Thoracic aorta (tissue), 2 donors: ENCODE measurements at regions not wholly inside any gene's neighbourhood (a gene's known extent, or its start where the extent isn't known, plus 50 kb on each side); places are given as distances from the start of the nearest gene placed in this dataset.

Experiments
- ATAC-seq: fragments of 150-250 bp; one replicate; pipeline ENCODE4 v1.8.0; 2017; ENCODE audit warnings: low read depth; ENCODE audit not compliant: insufficient number of reproducible peaks, low FRiP score
- DNase-seq: peaks from one replicate; pipeline ENCODE4 v3.0.0-alpha.2; 2020; ENCODE audit warnings: low spot score
- H3K27ac ChIP-seq, 2 donors: fragments of 200-600 bp; sonication (generic); 1 replicate in 1 of 2; 2 replicates in 1 of 2; pipeline ENCODE4 v1.5.1; 2016; ENCODE audit warnings: mild to moderate bottlenecking in 2 of 2, moderate library complexity in 2 of 2
- H3K27me3 ChIP-seq: fragments of 200-600 bp; sonication (generic); replicated peaks from 2 replicates; pipeline ENCODE4 v1.6.0; 2016; ENCODE audit warnings: mild to moderate bottlenecking; ENCODE audit not compliant: insufficient read depth
- H3K36me3 ChIP-seq: fragments of 200-600 bp; sonication (generic); one replicate; pipeline ENCODE4 v1.5.1; 2016
- H3K4me1 ChIP-seq, 2 donors: fragments of 200-600 bp; sonication (generic); 1 replicate in 1 of 2; 2 replicates in 1 of 2; pipeline versions ENCODE4 v1.5.1 to v1.6.0; 2016; ENCODE audit warnings: low read depth in 2 of 2, mild to moderate bottlenecking in 1 of 2; ENCODE audit not compliant: control insufficient read depth in 1 of 2
- H3K4me3 ChIP-seq: fragments of 200-600 bp; sonication (generic); 2 replicates; pipeline ENCODE4 v1.5.1; 2016; ENCODE audit warnings: mild to moderate bottlenecking
- H3K9me3 ChIP-seq: fragments of 200-600 bp; sonication (generic); 2 replicates; pipeline ENCODE4 v1.5.1; 2016
- TF ChIP-seq, protein P1 (sequence below): fragments of 200-600 bp; sonication (generic); IDR thresholded peaks from one replicate; pipeline ENCODE4 v1.5.1; 2019; ENCODE audit warnings: antibody characterized with exemption

DNA sequence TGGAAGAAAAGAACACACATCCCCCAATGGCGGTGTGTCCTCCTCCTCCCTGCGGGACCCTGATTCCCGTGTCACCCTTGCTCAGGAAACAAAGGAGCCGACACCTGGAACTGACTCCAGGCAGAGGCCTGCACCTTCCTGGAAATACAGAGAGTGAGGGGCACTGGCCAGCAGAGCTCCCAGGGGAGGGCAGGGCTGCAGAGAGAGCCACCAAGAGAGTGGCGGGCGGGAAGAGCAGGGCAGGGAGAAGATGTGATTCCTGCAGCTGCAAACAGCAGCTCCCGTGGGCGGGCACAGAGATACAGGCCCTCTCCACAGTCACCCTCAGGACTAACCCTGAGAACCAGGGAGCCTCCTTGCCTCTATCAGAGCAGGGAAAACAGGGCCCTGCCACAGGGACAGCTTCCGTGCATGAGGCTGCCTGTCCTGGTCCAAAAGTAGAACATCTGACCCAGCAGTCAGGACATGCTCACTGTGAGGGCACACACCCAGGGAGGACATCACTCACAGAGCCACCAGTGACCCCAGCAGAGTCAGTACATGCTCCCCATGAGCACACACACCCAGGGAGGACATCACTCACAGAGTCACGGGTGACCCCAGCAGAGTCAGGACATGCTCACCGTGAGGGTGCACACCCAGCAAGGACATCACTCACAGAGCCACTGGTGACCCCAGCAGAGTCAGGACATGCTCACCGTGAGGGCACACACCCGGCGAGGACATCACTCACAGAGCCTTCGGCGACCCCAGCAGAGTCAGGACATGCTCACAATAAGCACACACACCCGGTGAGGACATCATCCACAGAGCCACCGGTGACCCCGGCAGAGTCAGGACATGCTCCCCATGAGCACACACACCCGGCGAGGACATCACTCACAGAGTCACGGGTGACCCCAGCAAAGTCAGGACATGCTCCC lies 193.1 kb downstream of the DLL1 start:
- ATAC-seq = no peak
- H3K9me3 ChIP-seq = no peaks in the 10 kb centered on the region
- TF ChIP-seq, protein P1, sequence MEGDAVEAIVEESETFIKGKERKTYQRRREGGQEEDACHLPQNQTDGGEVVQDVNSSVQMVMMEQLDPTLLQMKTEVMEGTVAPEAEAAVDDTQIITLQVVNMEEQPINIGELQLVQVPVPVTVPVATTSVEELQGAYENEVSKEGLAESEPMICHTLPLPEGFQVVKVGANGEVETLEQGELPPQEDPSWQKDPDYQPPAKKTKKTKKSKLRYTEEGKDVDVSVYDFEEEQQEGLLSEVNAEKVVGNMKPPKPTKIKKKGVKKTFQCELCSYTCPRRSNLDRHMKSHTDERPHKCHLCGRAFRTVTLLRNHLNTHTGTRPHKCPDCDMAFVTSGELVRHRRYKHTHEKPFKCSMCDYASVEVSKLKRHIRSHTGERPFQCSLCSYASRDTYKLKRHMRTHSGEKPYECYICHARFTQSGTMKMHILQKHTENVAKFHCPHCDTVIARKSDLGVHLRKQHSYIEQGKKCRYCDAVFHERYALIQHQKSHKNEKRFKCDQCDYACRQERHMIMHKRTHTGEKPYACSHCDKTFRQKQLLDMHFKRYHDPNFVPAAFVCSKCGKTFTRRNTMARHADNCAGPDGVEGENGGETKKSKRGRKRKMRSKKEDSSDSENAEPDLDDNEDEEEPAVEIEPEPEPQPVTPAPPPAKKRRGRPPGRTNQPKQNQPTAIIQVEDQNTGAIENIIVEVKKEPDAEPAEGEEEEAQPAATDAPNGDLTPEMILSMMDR = no peak

DNA sequence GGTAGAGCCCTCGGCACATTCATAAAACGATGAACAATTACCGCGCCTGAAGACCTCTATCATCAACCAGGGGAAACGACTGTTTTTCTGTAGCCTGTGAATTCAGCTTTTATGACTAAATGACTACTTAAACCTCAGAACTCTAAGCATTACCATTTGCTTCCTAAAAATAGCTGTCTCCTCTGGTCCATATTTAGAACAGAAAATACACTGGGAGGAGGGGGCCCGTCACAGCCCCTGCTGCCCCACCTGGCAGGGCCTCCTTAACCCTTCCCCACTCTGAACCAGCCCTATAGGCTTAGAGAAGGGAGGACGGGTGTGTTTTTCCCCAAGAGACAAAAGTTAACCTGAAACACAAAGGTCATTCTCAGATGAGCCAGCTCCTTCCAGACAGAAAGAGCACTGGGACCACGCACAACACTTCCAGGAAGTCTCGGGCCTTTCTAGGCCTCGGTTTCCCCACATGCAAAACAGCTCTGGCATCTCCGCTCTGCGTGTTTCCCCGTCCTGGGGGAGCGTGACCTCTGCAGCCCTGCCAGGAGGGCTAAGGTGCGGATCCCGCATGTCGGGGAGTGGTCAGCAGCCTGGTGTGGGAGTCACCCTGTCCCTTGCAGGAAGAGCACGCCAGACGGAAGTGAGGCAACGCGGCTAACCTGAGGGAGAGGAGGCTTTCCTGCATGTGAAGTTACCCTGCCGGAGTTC lies 193.9 kb downstream of the DLL1 start:
- TF ChIP-seq, protein P1 = no peak
- Histone ChIP-seq H3K4me1 (peaks cover 4 to 29% of the 10 kb centered on the region in 2 donors), H3K4me3 (peak overlapping the region; percentile 17), H3K36me3 (no peaks in the 10 kb centered on the region), H3K27me3 (no peaks in the 10 kb centered on the region), H3K9me3 (no peaks in the 10 kb centered on the region), H3K27ac (peak overlapping the region; percentile 52 to 64)
- DNase-seq = no peak
- ATAC-seq = no peak

More for the DNA sequence above, 193.1 kb downstream of the DLL1 start:
- no peaks in the 10 kb centered on the region for H3K27me3 ChIP-seq
- H3K36me3 ChIP-seq = no peaks in the 10 kb centered on the region
- H3K4me1 ChIP-seq = peaks cover 4 to 29% of the 10 kb centered on the region in 2 donors
- H3K27ac ChIP-seq = no peak overlapping the region
- no peak overlapping the region for H3K4me3 ChIP-seq
- no peak for DNase-seq

- Histone ChIP-seq H3K4me3 (peak overlapping the region; percentile 17), H3K27me3 (no peaks in the 10 kb centered on the region), H3K4me1 (peaks cover 4 to 29% of the 10 kb centered on the region in 2 donors), H3K27ac (peak overlapping the region; percentile 52 to 64), H3K9me3 (no peaks in the 10 kb centered on the region), H3K36me3 (no peaks in the 10 kb centered on the region)
- TF ChIP-seq, protein P1 = no peak
- DNase-seq (no peak), ATAC-seq (no peak)
These were observed 194.6 kb downstream of the DLL1 start for GRCh38 chr6:170096191-170096802.

- ATAC-seq (no peak), DNase-seq (no peak)
- Histone ChIP-seq H3K27ac (peak overlapping the region; percentile 52 to 64), H3K9me3 (no peaks in the 10 kb centered on the region), H3K4me3 (no peak overlapping the region), H3K27me3 (no peaks in the 10 kb centered on the region), H3K4me1 (peaks cover 4 to 29% of the 10 kb centered on the region in 2 donors), H3K36me3 (no peaks in the 10 kb centered on the region)
- TF ChIP-seq, protein P1 = no peak
These were observed 195.5 kb downstream of the DLL1 start for GRCh38 chr6:170095273-170095981.
